DMS53 (cell line): ENCODE measurements at regions not wholly inside any gene's neighbourhood (a gene's known extent, or its start where the extent isn't known, plus 50 kb on each side); places are given as distances from the start of the nearest gene placed in this dataset.
"Not testable (repeated sequence)": the region's sequence is repeated elsewhere in the genome, so short reads cannot be mapped to it uniquely, and the experiment has no call there.

Experiments
- DNase-seq: peaks from one replicate; lab custom pipeline; 2025; lab: John Stamatoyannopoulos, UW

DNA sequence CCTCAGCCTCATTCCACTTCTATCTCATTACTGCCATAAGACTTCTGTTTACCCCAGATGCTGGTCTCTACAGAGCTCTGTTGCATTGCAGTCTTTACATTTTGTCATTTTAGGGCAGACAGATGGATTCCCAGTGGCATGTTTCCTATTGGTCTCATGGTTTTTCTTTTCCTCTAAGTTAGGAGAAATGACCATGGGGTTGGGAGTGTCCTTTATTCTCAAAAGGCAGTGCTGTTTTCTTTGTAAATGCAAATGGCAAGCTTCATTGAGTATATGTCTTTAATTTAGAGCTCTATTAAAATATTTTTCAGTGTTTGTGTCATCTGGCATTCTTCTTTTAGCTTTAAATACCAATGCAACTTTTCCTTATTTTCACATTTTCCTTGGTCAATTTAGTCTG lies 57.0 kb downstream of the MSTN start:
- DNase-seq = no peak

DNA sequence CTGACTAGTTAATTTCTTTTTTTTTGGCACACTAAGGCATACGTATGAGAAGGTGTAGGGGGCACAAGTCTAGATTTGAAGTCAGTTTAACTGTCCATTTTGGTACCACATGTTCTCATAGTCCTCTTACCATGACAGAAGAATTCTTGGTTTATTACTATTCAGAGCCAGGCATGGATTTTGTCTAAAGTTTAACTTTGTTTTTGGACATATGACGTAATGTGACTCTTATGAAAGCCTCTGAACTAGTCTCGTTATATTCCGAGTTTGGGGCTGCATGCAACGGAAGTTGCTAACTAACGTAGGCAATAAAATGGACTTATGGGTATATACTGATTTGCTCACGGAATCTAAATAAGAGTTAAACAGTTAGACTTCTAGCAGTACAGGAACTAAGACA lies 62.9 kb downstream of the MSTN start:
- DNase-seq = no peak

DNA sequence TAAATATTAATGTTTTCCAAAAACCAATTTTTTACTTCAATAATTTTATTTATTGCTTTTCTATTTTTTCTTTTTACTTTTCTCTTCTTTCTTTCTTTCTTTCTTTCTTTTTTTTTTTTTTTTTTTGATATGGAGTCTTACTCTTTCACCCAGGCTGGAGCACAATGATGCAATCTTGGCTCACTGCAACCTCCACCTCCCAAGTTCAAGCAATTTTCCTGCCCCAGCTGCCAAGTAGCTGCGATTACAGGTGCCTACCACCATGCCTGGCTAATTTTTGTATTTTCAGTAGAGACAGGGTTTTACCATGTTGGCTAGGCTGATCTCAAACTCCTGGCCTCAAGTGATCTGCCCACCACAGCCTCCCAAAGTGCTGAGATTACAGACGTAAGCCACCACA lies 63.9 kb downstream of the MSTN start:
- peak; percentile 4 for DNase-seq

DNA sequence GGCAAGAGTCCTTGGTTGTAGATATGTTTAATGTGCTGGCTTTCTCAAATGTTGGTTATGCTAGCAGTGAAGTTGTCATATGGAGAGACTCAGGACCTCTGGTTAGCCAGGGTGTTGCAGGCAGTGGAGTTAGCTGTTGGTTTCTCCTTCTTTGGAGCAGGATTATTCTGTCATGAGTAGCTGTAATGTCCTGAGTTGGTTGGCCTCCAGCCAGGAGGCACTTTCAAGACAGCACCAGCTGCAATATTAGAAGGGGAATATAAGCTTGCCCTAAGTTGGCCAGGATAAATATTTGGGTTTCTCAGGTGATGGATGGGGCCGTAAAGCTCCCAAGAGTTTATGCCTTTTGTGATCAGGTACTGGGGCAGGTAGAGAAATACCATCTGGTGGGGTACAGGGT lies 65.5 kb downstream of the MSTN start:
- DNase-seq = no peak

DNA sequence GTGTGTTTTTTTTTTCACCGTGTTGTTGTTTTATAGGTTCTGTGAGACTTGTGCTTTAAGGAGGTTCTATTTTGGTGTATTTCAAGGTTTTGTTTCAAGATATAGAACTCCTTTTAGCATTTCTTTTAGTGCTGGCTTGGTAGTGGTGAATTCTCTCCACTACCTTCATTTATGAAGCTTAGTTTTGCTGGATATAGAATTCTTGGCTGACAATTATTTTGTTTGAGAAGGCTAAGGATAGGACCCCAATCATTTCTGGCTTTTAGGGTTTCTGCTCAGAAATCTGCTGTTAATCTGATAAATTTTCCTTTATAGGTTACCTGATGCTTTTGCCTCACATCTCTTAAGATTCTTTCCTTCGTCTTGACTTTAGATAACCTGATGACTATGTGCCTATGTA lies 66.8 kb downstream of the MSTN start:
- no peak for DNase-seq

DNA sequence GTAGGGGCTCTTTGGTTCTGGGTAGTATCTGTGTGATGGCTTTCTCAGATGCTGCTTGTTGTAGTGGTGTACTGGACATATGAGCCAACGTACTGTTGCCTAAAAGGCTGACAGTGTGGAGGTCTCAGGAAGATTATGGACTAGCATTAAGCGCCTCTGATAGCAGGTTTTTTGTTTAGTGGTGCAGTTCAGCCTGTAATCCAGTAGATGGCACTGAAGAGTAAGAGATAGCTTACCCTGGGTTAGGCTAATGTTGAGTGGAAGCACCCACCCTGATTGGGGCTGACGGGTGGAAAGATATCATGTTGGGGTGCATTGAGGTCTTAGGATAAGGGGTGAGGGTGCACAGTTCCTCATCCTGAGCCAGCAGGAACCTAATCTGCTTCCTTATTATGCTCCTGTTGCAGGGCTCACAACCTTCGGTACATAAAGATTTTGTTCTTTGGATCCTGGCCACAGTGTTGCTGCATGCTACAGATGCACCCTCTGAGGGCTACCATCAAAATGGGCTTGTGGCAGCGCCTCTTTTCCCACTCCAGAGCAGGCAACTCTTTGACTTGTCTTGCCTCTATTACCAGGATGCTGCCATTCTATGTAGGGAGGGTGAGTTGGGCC lies 79.6 kb downstream of the MSTN start:
- peak; percentile 54 for DNase-seq

DNA sequence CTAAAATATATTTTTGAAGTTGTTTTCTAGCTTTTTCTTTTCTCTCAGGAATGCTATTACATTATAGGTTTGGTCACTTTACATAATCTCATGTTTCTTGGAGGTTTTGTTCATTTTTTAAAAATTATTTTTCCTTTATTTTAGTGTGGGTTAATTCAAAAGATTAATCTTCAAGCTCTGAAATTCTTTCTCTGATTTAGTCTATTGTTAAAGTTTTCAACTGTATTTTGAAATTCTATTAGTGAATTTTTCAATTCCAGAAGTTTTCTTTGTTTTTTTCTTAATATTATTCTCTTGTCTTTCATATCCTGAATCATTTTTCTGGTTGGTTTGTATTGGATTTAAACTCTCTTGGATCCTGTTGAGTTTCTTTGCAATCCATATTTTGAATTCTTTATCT lies 80.4 kb downstream of the MSTN start:
- no peak for DNase-seq

DNA sequence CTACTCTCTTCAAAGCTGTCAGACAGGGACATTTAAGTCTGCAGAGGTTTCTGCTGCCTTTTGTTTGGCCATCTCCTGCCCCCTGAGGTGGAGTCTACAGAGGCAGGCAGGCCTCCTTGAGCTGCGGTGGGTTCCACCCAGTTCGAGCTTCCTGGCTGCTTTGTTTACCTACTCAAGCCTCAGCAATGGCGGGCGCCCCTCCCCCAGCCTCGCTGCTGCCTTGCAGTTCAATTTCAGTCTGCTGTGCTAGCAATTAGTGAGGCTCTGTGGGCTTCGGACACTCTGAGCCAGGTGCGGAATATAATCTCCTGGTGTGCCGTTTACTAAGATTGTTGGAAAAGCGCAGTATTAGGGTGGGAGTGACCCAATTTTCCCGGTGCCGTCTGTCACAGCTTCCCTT lies 86.0 kb downstream of the MSTN start:
- not testable (repeated sequence) for DNase-seq

DNA sequence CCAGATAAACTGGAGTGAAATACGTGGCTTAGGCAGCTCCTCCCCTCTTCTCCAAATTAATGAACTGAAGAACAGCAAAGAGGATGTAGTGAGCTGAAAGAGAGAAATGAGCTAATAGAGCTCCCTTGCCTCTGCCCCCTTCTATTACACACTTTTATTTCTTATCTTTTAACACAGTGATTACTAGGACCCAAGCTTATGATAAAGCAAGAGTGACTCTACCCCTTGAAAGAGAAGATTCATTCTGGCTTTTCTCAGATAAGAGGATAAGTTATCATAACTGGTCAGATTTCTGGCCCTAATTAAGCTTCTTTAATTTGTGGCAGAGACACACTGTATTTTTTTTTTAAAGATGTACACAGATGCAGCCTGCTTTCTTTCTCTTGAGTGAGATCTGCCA lies 102.2 kb downstream of the MSTN start:
- no peak for DNase-seq

DNA sequence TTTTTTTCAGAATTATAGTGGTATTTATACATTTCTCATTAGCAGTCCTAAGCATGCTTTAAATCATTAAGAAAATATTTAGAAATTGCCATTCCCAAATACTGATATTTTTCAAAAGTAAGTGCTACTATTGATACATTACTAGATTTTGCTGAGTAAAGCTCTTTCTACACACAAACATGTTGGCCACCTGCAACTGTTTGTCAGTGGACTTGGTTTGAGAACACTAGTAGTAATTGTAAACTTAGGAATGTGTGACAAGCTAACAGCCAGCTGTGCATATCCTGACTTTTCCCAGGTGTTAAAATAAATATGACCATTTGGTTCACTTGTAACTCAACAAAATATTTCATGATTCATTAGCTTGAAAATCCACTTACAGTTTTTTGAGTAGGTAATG lies 103.1 kb downstream of the MSTN start:
- DNase-seq = peak; percentile 61

DNA sequence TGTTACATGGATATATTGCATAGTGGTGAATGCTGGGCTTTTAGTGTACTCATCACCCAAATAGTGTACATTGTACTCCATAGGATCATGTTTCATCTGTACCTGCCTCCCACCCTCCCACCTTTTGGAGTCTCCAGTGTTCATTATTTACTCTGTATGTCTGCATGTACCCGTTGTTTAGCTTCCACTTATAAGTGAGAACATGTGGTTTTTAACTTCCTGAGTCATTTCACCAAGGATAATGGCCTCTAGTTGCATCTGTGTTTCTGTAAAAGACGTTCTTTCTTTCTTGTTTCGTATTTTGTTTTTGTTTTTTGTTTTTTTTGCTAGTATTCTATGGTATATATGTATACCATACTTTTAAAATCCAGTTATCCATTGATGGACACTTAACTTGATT lies 107.5 kb downstream of the MSTN start:
- peak; percentile 69 for DNase-seq

DNA sequence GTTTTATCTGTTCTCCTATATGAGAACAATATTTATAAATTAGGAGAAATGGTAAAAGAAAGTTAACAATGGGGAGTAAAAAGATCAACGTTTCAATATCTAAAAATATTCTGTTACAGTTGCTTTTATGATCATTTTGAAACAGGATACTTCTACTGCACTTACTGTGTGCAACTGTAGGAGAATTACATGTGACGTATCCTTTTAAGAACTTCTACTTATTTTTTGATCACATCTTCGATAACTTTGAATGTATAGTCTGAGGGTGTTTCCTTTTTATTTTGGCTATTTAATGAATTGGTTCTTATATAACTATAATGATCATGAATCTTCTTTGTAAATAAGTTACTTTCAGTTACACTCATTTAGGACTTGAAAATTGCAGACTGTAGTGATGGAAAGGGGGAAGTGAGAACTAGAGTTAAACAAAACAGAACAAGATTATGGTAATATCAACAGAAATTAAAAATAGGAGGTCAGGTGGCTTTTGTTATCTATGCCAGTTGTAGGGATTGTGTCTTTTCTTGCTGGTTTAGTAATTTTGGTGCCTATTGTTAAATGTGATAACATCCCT lies 109.9 kb downstream of the MSTN start:
- no peak for DNase-seq

DNA sequence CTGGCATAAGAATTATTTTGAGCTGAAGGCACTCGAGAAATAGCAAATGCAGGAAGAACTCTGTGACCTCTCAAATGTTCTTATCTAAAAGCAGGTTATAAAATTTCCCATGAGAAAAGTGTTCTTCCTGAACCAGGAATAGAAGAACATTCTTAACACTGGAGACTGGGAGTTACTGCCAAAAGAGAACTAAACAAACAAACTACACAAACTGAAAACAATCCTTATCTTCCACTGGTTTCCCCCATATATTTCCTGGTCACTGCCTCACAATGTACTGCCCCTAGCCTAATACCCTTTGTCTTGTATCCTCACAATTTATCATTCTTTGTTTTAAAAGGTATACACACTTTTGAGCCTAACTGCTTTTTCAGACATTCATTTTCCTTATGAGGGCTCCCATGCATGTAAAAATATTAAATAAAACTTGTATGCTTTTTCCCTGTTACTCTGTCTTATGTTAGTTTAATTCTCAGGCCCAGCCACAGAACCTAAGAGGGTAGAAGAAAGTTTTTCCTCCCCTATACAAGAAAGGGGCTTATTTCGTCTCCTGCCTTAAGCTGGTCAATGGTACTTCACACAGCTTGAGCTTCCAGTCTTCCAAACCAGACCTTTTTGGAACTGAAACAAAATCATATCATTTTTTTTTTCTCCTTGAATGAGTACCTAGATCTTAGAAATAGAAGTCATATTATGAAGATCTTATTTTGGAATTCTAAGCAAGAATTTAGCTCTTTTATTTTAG lies 110.6 kb downstream of the MSTN start:
- DNase-seq = no peak

DNA sequence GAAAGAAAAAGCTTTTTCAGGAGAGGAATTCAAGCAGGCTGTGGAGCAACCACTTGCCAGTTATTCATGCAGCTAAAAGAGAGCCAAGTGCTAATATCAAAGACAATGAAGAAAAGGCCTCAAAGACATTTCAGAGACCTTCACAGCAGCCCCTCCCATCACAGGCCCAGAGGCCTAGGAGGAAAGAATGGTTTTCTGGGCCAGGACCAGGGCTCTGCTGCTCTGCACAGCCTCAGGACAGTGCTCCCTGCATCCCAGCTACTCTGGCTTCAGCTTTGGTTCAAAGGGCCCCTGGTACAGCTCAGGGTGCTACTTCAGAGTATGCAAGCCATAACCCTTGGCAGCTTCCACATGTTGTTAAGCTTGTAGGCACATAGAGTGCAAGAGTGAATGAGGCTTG lies 119.5 kb downstream of the MSTN start:
- DNase-seq = no peak

DNA sequence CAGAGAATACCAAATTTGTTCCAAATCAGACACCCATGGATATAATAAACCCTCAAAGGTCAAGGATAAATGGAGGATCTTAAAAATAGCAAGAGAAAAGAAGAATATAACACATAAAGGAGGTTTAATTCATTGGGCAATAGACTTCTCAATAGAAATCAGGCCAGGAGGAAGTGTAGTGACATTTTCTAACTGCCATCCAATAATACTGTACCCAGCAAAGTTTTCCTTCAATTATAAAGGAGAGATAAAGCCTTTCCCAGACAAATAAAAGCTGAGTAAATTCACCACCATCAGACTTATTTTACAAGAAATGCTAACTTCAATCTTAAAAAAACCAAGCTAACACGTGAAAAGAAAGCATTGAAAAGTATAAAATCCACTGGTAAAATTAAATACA lies 121.6 kb downstream of the MSTN start:
- no peak for DNase-seq

DNA sequence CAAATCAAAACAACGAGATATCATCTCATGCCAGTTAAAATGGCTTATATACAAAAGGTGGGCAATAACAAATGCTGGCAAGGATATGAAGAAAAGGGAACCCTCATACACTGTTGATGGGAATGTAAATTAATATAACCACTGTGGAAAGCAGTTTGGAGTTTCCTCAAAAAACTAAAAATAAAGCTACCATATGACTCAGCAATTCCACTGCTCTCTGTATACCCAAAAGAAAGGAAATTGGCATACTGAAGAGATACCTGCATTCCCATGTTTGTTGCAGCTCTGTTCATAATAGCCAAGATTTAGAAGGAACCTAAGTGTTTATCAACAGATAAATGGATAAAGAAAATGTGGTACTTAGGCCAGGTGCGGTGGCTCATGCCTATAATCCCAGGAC lies 124.8 kb downstream of the MSTN start:
- DNase-seq = no peak

DNA sequence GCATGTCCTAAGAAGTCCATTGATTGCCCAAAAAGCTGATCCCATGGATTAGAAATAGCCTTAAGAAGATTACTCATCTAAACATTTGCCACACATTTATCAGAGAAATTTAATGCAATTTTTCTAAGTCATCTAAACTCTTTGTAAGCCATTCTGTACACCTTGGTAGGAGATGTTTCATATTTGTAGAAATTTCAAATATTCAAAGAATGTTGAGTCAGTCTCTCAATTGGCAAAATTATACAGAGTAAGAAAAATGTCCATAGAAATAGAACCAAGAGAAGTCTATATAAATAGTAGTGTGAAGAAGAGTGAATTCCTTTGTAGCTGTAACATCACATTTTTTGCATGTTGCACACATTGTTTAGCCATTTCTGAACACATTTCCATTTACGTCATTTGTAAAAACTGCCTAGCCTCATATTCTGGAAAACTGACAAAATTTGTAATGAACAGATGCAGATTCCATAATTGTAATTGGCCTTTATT lies 128.6 kb downstream of the MSTN start:
- no peak for DNase-seq

DNA sequence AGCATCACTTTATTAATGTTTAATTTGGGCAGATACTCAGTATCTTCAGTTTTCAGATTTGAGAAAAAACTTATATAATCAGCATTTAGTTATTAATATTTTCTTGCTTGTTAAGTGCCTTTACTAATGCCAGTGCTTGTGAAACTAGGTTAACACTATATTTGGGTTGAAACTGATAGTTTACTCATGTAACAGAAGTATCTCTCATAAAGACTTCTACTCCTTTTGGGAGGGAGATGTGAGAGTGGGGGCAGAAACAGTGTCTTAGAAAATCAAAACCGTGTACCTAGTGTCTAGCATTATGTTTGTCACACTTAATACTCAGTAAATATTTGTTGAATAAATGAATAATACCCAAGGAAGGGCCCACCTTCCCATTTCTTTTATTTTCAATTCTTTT lies 129.5 kb downstream of the MSTN start:
- no peak for DNase-seq

DNA sequence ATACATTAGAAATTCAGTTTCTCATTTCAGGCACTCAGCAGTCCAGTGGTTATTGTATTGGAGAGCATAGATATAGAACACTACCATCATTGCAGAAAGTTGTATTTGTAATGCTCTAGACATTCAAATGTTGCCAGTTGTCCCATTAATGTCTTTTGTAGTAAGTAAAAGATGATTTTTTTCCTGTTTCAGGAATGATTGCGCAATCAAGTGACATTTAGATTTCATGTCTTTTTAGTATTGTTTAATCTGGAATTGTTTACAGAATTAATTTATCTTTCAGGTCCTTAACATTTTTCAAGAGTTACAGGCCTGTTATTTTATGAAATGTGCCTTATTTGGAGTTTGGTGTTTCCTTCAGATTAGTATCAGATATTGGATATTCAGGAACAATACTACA lies 134.7 kb downstream of the MSTN start:
- DNase-seq = no peak
